PC-9 (cell line): ENCODE measurements at regions not wholly inside any gene's neighbourhood (a gene's known extent, or its start where the extent isn't known, plus 50 kb on each side); places are given as distances from the start of the nearest gene placed in this dataset.

Source experiments
- BruUV-seq: library from RNA; stranded (reverse); fragments of 400-500 nt; replicated peaks from 2 replicates; lab custom pipeline; 2021; lab: Mats Ljungman, UMichigan
- CTCF ChIA-PET: fragments of 300-600 bp; sonication (Branson Sonifier 250); formaldehyde crosslinking; loops from one replicate; lab custom pipeline; 2022; ENCODE audit warnings: antibody characterized with exemption; lab: Charles Lee
- POLR2A ChIA-PET: fragments of 300-600 bp; sonication (Branson Sonifier 250); formaldehyde crosslinking; loops from one replicate; lab custom pipeline; 2022; ENCODE audit warnings: antibody characterized with exemption; ENCODE audit not compliant: unreplicated experiment; lab: Charles Lee
- DNase-seq, 2 experiments: peaks; one replicate each; pipeline versions ENCODE4 v3.0.0 to v3.0.0-alpha.2; 2015 to 2022; ENCODE audit warnings: mixed read lengths in 1 of 2
- H2AFZ ChIP-seq: fragments of 200-600 bp; sonication (generic); 2 replicates; pipeline ENCODE4 v1.8.1; 2017; ENCODE audit warnings: antibody characterized with exemption
- H3F3A ChIP-seq: fragments of 200-600 bp; sonication (generic); 2 replicates; pipeline ENCODE4 v1.8.1; 2017; ENCODE audit warnings: antibody characterized with exemption, mild to moderate bottlenecking, low read depth; ENCODE audit not compliant: insufficient read depth
- H3K27ac ChIP-seq: fragments of 200-600 bp; sonication (generic); 2 replicates; pipeline ENCODE4 v1.6.1; 2016; ENCODE audit warnings: mixed run types
- H3K27me3 ChIP-seq: fragments of 200-600 bp; sonication (generic); 2 replicates; pipeline ENCODE4 v1.6.1; 2016; ENCODE audit warnings: low read depth, mixed run types; ENCODE audit not compliant: insufficient read depth
- H3K36me3 ChIP-seq: fragments of 200-600 bp; sonication (generic); 2 replicates; pipeline ENCODE4 v1.6.1; 2016; ENCODE audit warnings: low read depth, mixed run types
- H3K4me1 ChIP-seq: fragments of 200-600 bp; sonication (generic); replicated peaks from 2 replicates; pipeline ENCODE4 v1.6.1; 2016; ENCODE audit warnings: mixed run types; ENCODE audit not compliant: insufficient read depth
- H3K4me2 ChIP-seq: fragments of 200-600 bp; sonication (generic); 2 replicates; pipeline ENCODE4 v1.6.1; 2017; ENCODE audit warnings: mixed run types
- H3K4me3 ChIP-seq: fragments of 200-600 bp; sonication (generic); 2 replicates; pipeline ENCODE4 v1.6.1; 2016; ENCODE audit warnings: mixed run types
- H3K79me2 ChIP-seq: fragments of 200-600 bp; sonication (generic); 2 replicates; pipeline ENCODE4 v1.6.1; 2017; ENCODE audit warnings: low read depth, mixed run types
- H3K9me2 ChIP-seq: fragments of 200-600 bp; sonication (generic); 2 replicates; pipeline ENCODE4 v1.8.1; 2017; ENCODE audit warnings: mild to moderate bottlenecking; ENCODE audit not compliant: insufficient read depth
- H3K9me3 ChIP-seq: fragments of 200-600 bp; sonication (generic); 2 replicates; pipeline ENCODE4 v1.8.1; 2016; ENCODE audit warnings: low read depth; ENCODE audit not compliant: insufficient read depth
- H4K20me1 ChIP-seq: fragments of 200-600 bp; sonication (generic); 2 replicates; pipeline ENCODE4 v1.8.1; 2017; ENCODE audit not compliant: insufficient read depth
- EZH2 ChIP-seq: fragments of 200-600 bp; sonication (generic); IDR thresholded peaks from 2 replicates; pipeline ENCODE4 v1.8.0; 2017; ENCODE audit warnings: antibody characterized with exemption, low read depth
- intact Hi-C: fragments of 100-400 bp; cut with micrococcal nuclease; formaldehyde crosslinking; loops from one replicate; pipeline ENCODE4 v1.10.0; 2022; ENCODE audit not compliant: unreplicated experiment
- TF ChIP-seq, protein P1 (sequence below): fragments of 200-600 bp; sonication (generic); conservative IDR thresholded peaks from 2 replicates; pipeline ENCODE4 v1.6.1; 2017; ENCODE audit warnings: mixed run types, antibody characterized with exemption, mild to moderate bottlenecking, moderate library complexity

DNA sequence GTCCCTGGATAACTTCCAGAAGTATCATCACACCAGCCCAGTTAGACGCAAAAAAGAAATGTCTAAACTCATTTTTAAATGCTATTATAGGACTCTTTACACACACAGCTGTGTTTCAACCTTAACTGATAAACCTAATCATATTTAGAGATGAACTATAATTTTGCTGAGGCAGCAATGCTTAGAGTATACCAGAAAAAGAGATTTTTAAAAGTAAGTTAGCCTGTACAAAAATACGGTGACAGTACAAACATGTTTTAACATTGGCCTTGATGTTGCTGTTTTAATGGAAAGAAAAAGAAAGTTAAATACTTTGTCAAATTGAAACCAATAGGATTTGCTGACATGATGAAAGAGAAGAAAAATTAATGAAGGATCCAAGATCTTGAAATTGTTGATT lies 1341.2 kb upstream of the CDH6 start:
- Histone ChIP-seq H3K36me3 (no peaks in the 10 kb centered on the region), H4K20me1 (no peaks in the 10 kb centered on the region), H3K4me2 (no peak overlapping the region), H3F3A (no peaks in the 10 kb centered on the region), H3K79me2 (no peaks in the 10 kb centered on the region), H2AFZ (no peak overlapping the region), H3K9me2 (no peaks in the 10 kb centered on the region), H3K27me3 (no peaks in the 10 kb centered on the region), H3K27ac (no peak overlapping the region), H3K4me3 (no peak overlapping the region), H3K9me3 (no peaks in the 10 kb centered on the region), H3K4me1 (no peaks in the 10 kb centered on the region)
- intact Hi-C loops = no loop called here
- POLR2A ChIA-PET = no interaction called here
- no TSS peak for BruUV-seq
- CTCF ChIA-PET = no interaction called here
- DNase-seq = no peak
- TF ChIP-seq, protein P1, sequence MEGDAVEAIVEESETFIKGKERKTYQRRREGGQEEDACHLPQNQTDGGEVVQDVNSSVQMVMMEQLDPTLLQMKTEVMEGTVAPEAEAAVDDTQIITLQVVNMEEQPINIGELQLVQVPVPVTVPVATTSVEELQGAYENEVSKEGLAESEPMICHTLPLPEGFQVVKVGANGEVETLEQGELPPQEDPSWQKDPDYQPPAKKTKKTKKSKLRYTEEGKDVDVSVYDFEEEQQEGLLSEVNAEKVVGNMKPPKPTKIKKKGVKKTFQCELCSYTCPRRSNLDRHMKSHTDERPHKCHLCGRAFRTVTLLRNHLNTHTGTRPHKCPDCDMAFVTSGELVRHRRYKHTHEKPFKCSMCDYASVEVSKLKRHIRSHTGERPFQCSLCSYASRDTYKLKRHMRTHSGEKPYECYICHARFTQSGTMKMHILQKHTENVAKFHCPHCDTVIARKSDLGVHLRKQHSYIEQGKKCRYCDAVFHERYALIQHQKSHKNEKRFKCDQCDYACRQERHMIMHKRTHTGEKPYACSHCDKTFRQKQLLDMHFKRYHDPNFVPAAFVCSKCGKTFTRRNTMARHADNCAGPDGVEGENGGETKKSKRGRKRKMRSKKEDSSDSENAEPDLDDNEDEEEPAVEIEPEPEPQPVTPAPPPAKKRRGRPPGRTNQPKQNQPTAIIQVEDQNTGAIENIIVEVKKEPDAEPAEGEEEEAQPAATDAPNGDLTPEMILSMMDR = no peak
- TF ChIP-seq EZH2 = no peak

DNA sequence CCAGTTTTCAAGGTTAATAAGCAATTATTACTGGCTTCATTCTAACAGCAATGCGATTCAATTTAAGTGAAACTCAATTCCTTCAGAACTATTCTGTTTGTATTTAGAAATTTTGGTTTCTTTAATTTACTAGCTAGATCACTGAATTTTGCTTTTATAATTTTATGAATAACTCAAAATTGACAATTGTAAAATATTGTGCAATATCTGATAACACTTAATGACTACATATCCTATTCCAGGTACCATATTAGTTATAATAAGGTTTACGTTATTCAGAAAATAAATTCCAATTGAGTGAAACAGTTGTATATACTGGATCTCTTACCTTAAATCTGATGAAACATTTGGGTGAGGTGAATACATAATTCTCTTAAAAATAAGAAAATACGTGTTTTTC lies 1348.3 kb upstream of the CDH6 start:
- Histone ChIP-seq H3K4me1 (no peaks in the 10 kb centered on the region), H3K36me3 (no peaks in the 10 kb centered on the region), H3K9me3 (no peaks in the 10 kb centered on the region), H3K79me2 (no peaks in the 10 kb centered on the region), H2AFZ (no peak overlapping the region), H3K4me2 (no peak overlapping the region), H4K20me1 (no peaks in the 10 kb centered on the region; the same call in 1 of the 2 replicates), H3K9me2 (no peaks in the 10 kb centered on the region), H3F3A (no peaks in the 10 kb centered on the region), H3K4me3 (no peak overlapping the region), H3K27ac (no peak overlapping the region), H3K27me3 (no peaks in the 10 kb centered on the region)
- TF ChIP-seq, protein P1 = no peak
- no peak for TF ChIP-seq EZH2
- intact Hi-C loops = no loop called here
- no TSS peak for BruUV-seq
- DNase-seq = no peak
- POLR2A ChIA-PET = no interaction called here
- CTCF ChIA-PET = no interaction called here

DNA sequence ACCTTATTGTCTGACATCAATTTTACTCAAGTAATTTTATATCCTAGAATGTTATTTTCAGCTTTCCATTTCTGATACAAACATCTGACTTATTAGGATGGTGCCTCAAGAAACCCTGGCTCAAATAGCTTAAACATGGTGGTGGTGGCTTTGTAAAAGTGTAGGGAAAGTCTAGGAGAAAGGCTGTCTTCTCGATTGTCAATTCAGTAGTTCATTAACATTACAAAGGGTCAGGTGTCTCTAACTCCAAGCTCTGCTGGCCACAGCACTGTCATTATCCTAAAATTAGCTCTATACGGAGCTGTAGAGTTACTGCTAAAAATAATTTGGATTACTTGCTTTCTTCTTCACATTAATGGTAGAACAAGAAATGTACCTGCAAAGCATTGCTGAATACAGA lies 1360.1 kb upstream of the CDH6 start:
- H3K36me3 ChIP-seq = no peaks in the 10 kb centered on the region
- 0 out of 2 replicates have a peak, but pooled peaks cover 2% of the 10 kb centered on the region for H3K9me2 ChIP-seq
- no peak overlapping the region for H3K4me3 ChIP-seq
- H4K20me1 ChIP-seq = no peaks in the 10 kb centered on the region
- H3K9me3 ChIP-seq = no peaks in the 10 kb centered on the region
- no peaks in the 10 kb centered on the region for H3K79me2 ChIP-seq
- no peak for TF ChIP-seq EZH2
- TF ChIP-seq, protein P1 = no peak
- no peaks in the 10 kb centered on the region for H3F3A ChIP-seq
- H3K4me1 ChIP-seq = no peaks in the 10 kb centered on the region
- H3K4me2 ChIP-seq = no peak overlapping the region
- POLR2A ChIA-PET = no interaction called here
- BruUV-seq = no TSS peak
- no peak overlapping the region for H2AFZ ChIP-seq
- CTCF ChIA-PET = no interaction called here
- DNase-seq = no peak
- intact Hi-C loops = no loop called here
- H3K27me3 ChIP-seq = no peaks in the 10 kb centered on the region
- no peak overlapping the region for H3K27ac ChIP-seq
